GM19324 (cell line): ENCODE measurements at regions not wholly inside any gene's neighbourhood (a gene's known extent, or its start where the extent isn't known, plus 50 kb on each side); places are given as distances from the start of the nearest gene placed in this dataset.
"Not testable (repeated sequence)": the region's sequence is repeated elsewhere in the genome, so short reads cannot be mapped to it uniquely, and the experiment has no call there.

Experiments
- ATAC-seq: cut with Tn5 transposase; IDR thresholded peaks from one replicate; pipeline ENCODE4 v1.9.1; 2021; ENCODE audit warnings: mild to moderate bottlenecking, moderate library complexity; ENCODE audit not compliant: unreplicated experiment, low FRiP score

DNA sequence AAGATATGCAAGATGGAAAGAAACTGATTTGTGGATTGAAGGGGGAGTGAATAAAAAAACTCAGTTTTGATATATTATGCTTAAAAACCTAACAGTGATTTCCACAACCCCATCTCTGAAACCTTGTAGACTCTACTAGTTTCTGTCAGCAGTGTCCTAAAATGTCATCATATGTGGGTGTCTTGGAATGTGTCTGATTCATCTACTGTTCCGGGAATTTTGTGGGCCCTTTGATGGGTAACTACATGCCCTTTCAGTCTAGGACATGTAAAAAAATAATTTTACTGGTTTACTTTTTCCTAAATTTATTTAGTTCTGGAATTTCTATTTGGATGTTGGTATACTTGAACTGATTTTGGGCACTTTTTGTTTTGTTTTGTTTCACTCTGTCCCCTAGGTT lies 118.9 kb upstream of the NMUR2 start:
- no peak for ATAC-seq

GRCh38 chr5:152527358-152528052 lies 122.4 kb upstream of the NMUR2 start:
- ATAC-seq: no peak

DNA sequence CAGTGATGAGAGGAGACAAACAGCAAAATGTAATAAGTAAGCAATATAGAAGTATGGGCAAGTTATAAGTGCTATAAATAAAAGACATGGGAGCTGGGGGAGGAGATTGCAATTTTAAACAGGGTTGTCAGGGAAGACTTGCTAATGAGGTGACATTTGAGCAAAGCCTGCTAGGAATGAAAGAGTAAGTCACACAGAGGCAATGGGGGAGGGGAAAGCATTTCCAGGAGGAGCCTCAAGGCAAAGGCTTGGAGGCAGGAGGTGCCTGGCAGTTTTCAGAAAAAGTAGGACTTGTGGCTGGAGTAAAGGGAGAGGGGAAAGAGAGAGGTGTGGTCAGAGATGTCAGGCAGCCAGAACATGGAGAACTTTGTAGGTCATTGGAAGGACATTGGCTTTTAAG lies 124.4 kb upstream of the NMUR2 start:
- no peak for ATAC-seq

DNA sequence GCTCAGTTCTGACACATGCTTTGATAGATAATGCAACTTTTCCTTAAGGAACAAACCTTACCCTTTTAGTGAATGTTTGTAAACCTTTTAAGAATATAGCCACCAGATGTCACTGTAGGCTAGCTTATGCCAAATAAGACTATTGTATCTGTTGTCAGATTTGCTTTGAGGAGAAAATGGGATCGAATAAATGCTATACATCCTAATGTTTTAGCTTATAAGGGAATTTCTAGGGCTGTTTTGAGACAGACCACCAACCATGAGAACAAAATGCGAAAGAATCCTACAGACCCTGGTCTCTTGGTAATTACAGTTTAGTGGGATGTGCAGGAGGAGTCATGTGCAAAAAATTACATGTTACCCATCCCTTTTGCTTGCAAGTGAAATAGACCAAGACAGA lies 127.6 kb upstream of the NMUR2 start:
- ATAC-seq: no peak

GRCh38 chr5:152534641-152535040 lies 129.6 kb upstream of the NMUR2 start:
- ATAC-seq: no peak

DNA sequence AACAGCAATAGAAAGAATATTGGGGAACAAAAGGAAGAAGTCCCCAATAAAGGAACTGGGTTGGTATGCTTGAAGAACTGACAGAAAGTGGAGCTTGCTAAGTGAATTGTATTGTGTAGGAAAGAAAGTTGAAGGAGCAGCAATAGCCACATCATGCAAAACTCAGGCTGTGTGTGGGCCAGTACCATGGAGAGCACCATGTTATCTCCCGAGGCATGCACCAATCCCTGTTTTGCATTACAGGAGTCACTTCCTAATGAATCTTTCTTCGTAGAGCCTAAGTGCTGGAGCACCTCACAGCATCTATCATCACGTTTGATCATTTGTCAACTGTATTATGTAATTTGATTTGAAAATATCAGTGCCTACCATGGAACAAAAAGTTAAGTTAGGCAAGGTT lies 137.7 kb upstream of the NMUR2 start:
- no peak for ATAC-seq

DNA sequence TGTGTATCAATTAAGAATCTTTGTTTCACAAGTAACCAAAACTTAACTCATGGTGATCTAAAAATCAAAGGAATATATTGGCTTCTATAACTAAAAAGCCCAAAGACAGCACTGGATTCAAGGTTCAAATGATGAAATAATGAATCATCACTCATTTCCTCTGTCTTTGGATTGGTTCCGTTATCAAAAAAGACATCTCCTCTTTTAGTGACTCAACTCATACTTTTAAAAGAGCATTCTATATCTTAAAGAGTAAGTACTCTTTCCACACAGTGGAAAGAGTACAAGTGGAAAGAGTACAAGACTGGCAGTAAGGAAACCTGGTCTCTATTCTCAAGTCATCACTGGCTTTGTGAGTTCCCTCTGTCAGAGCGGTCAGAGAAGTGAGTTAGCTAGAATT lies 141.4 kb upstream of the NMUR2 start:
- no peak for ATAC-seq

DNA sequence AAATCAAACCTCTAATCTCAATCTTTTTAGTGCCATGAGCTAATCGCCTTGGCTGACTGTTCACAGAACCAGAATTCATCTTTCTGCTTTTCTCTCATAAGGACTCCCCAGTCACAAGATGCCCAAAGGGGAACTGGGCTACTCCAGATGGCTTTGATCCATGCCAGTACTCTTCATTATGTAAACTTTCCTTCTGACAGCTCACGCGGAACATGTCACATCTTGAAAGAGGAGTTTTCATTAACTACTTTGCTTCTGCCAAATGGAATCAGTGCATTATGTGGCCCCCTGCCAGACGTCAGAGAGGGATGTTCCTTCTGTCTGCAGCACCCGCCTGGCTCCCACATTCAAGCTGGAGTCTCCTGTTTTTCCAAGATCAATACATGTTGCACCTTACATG lies 142.1 kb upstream of the NMUR2 start:
- no peak for ATAC-seq

DNA sequence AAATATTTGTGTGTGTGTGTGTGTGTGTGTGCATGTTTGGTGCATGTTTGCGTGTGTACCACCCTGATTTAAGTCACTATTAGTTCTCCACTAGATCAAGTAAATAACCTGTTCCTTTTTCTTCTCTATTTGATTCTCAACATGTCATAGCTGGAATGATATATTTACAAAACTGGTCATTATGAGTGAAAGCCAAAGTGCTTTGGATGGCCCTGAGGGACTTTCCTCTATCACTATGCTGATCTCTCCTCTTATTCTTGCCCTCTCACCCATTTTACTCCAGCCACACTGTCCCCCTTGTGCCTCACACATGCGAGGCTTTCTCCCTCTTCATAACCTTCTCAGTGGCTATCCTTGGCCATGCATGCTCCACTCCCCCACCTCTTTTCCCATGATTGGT lies 144.6 kb upstream of the NMUR2 start:
- ATAC-seq: no peak

DNA sequence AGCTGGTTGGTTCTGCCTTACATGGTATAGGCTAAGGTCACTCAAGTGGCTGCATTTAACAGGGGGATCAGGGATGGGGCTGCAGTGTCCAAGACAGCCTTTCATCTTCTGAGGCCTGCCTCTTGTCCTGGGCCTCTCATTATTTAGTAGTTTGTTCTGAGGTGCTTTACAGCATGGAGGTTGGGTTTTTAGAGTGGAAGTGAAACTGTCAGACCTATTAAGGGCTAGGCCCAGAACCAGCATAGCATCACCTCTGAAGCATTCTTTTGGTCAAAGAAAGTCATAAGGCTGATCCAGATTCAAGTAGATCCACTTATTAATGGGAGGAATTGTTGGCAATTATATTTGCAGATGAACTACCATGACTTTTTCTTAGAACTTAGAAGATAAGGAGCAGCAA lies 146.0 kb upstream of the NMUR2 start:
- no peak for ATAC-seq

DNA sequence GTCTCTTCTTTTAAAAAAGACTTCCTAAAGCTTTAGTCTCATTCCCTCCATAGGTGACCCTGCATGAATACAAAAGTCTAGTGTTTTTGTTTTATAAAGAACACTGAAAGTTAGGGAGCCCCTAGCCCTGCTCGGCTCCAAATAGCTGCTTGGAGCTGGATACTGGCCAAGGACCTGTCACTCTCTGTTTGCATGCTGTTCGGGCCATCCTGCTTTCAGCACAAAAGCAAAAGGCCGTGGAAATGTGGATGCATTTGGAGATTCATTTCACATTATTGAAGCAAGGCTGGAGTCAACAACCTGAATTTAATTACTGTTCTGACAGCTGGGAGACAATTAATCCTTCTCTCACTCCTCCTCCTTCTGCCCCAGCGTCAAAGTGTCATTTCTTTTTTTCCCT lies 151.7 kb upstream of the NMUR2 start:
- ATAC-seq: no peak

DNA sequence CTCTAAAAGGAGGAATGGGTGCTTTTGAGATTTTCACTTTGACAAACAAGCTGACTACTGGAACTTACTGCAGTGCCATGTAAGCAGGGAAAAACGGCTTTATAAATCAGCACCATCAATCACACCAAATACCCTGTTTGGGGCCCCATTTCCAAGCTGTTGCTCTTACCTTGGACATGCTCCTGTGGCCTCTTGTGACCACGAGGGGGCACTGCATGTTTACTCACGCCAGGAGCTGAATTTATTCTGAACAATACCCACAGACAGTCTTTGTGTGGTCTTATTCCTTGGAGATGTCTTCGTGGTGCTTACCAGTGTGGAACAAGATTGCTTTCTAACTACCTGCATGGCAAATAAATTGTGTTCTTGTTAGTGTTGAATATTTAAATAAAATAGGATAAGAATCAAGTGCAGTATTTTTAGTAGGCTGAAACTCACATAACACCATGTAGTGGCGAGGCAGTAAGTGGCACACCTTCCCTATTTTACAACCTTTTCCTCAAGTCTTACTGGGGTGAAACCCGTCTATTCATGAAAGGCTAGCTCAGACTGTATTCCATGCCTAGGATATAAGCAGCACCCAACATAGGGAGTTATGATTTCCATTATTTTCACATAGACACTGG lies 155.5 kb upstream of the NMUR2 start:
- ATAC-seq: peak; percentile 65

DNA sequence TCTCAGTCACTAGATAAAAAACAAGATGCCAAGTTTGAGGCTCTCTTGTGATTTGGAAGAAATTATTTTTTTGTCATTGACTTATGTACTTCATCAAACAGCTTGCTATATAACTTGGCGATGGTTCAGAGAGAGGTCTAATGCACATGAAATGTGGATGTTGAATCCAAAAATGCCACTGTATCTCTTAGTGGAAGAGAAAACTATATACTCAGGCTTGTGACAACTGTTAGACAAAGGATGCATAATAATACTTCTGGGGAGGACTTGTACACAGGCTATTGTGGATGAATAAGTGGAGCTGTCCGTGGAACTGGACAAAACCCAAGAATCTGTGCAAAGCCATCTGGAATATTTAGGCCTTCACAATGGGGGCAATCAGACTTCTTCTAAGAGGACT lies 162.9 kb upstream of the NMUR2 start:
- ATAC-seq: no peak

- ATAC-seq: no peak
Measured at GRCh38 chr5:152572812-152573211, 167.7 kb upstream of the NMUR2 start.

DNA sequence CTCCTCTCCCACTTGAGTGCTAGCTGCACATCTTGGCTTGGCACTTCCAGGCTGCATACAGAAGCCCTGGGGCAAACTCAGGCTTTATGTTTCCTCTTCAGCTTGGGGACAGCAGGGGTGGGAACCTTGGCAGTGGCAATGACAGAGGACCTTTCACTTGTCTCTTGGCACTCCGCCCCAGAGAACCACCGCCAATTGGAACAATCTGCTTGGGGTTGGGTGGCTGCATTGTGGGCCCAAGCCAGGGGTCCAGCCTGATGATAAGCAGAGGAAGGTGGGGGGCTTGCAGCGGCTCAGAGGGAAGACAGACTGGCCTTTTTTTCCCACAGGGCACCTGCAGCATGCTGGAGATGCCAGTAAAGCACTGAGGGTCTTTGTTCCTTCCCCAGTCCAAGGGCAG lies 179.0 kb upstream of the NMUR2 start:
- ATAC-seq: no peak

DNA sequence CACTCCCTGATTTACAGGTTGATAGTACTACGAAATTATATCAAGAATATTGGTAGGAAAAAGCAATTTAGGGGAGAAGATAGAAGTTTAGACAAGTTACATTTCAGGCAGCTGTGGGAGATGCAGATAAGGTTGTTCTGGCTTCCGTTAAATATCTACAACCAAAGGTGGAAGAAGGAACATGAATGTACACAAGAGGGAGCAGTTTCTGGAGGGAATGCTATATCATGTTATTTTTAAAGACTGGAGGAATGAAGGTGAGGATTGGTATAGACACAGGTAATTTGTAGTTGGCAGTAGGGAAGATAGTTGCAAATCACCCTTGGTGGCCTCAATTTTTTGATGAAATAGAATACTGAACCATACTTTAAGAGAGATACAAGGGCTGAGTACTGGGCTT lies 187.3 kb upstream of the NMUR2 start:
- ATAC-seq: no peak

DNA sequence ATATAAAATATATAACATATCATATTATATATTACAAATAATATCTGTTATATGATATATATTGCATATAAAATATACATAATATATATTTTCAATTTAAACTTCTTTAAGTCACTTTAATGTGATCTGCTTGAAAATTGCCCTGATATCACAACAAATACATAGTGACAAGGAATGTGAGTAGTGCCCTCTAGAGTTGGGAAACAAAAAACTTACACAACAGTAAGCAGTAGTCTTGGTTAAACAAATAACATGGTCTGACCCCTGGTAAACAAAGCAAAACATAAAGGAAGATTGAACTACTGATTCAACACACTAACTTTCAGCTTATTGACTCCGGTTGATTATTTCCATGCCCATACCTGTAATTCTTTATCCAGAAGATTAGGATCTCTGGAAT lies 188.3 kb upstream of the NMUR2 start:
- ATAC-seq: no peak

GRCh38 chr5:152595405-152595804 lies 190.3 kb upstream of the NMUR2 start:
- no peak for ATAC-seq

DNA sequence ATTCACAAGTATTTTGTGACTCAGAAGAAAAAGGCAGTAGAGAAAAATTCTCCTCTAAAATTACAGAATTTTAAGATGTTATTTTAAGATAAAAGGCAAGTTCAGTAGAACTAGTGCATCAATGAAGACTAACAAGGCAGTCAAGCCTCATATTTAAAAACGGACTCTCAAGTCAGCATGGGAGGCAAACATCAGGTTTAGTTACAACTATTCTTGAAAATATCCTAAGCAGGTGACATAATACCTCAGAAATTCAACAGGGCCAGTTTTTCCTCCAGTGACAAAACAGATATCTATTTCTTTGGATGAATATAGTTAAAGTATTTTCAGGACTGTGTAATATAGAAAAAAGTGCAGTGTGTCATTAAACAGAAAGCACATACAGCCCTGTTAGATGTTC lies 194.0 kb upstream of the NMUR2 start:
- ATAC-seq: no peak

GRCh38 chr5:152601806-152602732 lies 197.0 kb upstream of the NMUR2 start:
- no peak for ATAC-seq

GRCh38 chr5:152606050-152606449 lies 201.0 kb upstream of the NMUR2 start:
- not testable (repeated sequence) for ATAC-seq
